Stimulated activated CD4-positive, alpha-beta T cell treated with anti-CD3 and anti-CD28 coated beads, Interleukin-12 subunit alpha, Interleukin-12 subunit beta, amount 100 ng/mL, for 4 hours (primary cell): ENCODE measurements at regions not wholly inside any gene's neighbourhood (a gene's known extent, or its start where the extent isn't known, plus 50 kb on each side); places are given as distances from the start of the nearest gene placed in this dataset.
A peak's percentile ranks its signal among the peaks of the same experiment; 100 is the strongest.
"Not testable (repeated sequence)": the region's sequence is repeated elsewhere in the genome, so short reads cannot be mapped to it uniquely, and the experiment has no call there.

Experiments used
- DNase-seq: peaks from one replicate; pipeline ENCODE4 v3.0.0-alpha.2; 2020

DNA sequence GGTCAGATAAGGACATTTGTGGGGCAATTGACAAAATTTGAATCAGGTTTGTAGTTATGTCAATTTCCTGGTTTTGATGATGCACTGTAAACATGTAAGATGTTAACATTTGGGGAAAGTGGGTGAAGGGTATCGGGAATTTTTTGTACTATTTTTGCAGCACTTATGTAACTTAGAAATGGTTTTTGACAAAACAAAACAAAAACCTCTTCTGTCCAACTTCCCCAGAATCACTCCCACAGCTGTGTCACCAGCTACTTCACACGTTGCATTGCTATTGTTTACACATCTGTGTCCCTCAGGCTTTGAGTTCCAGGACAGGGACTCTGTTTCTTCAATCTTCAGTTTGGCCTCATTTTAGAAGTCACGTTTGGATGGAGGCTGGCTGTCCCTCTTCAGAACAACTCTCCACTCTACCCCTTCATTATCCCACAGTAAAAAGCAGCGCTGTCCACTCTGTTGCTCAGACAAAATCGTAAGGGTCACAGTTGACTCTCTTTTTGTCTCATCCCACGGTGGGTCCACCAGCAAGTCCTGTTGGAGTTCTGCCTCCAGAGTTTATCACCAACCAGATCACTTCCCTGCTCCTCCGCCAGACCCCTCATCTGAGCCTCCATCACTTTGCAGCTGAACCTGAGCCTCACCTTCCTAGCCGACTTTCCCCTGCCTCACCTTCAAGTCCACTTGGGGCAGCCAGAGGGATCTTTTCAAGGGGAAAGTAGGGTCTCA, 63.2 kb downstream of the NENF start:
- no peak for DNase-seq

GRCh38 chr1:212496682-212497081, 64.0 kb downstream of the NENF start:
- no peak for DNase-seq

GRCh38 chr1:212497553-212497952, 64.8 kb downstream of the NENF start:
- no peak for DNase-seq

DNA sequence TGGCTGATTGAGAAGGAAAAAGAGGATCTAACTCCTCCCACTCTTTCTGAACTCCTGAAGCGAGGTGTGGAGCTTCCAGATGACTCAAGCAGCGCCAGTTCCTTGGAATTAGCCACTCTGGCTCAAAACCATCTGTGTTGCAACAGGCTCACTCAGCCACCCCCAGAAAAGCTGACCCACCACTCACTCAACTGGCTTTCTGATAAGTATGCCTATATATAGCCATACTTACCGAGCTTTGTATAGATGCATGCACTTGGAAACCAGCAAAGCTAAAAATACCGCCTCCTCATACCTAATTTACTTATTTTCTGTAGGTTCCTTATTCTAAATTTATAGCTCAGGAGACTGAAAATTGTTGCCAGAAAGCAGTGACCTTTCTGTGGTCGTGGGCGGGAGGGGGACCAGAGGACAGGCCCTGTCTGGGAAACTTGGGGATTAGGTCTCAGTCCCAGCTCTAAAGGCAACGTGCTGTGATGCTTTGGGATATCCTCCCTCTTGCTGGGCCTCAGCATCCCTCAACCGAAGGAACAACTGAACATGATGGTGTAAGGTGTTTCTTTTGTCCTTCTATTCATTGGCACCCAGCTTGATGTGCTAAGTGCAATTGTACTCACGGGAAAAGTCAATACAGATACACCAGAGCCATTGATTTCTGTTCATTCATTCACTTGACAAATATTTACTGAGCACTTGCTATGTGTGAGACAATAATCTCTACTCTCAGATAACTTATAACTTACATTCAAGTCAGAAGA, 65.7 kb downstream of the NENF start:
- no peak for DNase-seq

DNA sequence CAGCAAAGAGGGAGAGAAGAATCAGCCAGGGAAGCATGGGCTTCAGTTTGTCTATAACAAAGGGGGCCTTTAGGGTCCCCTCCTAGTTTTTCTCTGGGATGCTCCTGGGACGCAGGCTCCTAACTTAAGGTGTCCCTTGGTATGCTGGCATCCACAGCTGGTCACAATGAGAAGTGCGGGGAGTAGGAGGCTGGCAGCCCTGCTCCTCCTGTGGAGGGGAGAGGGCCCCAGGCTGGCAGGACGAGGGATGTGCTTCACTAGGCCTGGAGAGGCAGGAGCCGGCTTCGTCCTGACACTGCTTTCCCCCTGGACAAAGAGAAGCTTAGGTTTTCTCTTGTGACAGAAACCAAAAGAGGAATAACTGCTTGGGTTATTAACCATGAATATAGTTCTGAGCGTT, 67.6 kb downstream of the NENF start:
- no peak for DNase-seq

GRCh38 chr1:212500983-212501382, 68.3 kb downstream of the NENF start:
- no peak for DNase-seq

DNA sequence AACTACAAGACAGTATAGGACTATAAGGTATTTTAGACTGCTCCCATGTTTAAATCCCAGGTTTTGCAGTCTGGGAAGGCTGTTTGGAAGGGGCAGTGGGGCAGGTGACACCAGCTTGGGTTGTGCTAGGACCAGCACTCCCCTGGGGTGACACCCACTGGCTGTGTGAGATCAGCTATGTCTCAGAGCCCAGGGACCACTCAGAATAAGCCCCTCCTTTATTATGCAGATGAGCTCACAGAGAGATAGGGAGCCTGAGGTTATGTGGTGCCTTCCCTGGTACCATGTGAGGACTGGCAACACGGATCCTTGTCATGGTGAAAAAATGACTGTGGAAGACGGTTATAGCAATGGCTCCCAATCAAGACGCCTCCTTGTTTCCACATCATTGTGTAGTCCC, 71.0 kb downstream of the NENF start:
- DNase-seq, result no peak

- no peak for DNase-seq
Measured at GRCh38 chr1:212504171-212504803, 71.6 kb downstream of the NENF start.

DNA sequence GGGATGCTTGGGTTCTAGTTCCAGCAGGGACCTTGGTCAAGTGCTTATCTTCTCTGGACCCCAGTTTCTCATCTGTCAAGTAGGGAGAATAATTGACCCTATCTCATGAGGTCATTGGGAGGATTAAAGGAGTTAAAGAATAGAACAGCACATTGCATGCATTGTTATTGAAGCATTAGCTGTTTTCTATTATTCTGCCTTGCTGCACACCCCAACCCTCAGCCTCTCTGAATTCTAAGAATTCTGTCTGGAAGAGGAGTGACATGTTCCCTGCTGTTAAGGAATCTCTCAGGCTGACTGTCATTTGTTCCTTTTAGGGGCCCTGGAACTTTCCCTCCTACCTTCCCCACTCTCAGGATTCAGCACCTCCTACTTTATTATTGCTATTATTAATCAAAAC, 73.9 kb downstream of the NENF start:
- no peak for DNase-seq

GRCh38 chr1:212507369-212507768, 74.6 kb downstream of the NENF start:
- DNase-seq, result no peak

GRCh38 chr1:212512816-212513559, 80.3 kb downstream of the NENF start:
- DNase-seq, result no peak

GRCh38 chr1:212513586-212513985, 80.9 kb downstream of the NENF start:
- DNase-seq, result no peak

DNA sequence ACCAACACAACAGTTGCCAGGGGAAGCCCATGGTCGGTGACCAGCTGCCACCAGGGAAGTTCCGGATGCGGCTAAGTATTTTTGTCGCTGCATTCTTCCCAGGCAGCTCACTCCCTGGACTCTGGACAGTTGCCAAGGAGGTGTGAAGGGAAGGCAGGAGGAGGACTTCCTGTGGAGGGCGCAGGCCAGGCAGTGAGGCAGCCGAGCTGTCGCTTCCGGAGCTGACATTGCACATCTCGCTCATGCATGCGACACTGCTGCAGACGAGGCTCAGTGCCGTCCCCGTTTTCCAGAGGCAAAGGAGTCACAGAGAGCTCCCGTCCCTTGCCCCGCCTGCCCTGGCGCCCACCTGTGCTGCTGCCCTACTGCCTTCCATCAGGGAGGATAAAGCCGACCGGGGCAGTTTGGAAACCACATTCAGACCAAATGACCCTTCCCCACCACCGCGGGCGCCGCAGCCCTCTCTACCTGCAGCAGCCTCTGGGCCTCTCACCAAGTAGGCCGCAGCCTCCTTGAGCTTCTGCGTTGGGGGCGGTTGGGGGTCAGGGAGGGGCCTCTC, 81.4 kb downstream of the NENF start:
- DNase-seq, result peak; percentile 8

DNA sequence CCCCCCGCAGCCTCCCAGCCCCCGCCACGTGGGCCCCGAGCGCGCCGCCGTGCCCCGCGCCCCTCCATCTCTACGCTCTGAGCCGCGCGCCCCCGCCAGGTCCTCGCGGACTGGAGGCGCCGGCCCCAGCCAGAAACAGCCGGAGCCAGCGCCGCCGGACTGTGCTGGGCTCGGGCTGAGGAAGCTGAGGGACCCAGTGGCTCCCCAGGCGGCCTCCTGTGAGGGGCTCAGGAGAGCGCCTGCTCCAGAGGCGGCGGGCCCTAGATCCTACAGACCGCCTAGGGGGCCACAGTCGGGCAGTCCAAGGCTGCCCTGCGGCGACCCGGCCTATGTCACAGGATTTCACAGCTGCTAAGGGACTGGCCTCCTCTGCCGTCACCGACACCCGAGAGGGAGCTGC, 82.1 kb downstream of the NENF start:
- no peak for DNase-seq

DNA sequence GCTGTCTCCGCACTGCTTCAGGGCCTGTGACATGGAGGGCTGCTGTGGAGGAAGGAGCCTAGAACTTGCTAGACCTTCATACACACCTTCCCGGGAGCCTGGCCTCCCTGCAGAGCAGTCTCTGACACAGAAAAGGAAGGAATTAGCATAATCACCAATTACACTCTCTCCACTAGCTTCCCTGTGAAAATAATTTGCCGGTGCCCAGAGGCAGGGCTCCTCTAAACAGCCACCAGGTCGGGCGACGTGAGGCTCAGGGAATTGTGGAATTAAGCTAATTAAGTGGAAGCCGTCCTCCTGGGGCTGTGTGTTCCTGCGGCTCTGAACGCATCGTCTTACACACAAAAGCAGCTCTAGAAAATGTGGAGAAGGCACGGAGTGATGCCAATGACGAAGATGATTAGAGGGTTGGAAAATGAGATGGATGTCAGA, 82.6 kb downstream of the NENF start:
- no peak for DNase-seq

- DNase-seq, result not testable (repeated sequence)
Measured at GRCh38 chr1:212516012-212516411, 83.3 kb downstream of the NENF start.

GRCh38 chr1:212518188-212519054, 85.7 kb downstream of the NENF start:
- DNase-seq, result no peak

DNA sequence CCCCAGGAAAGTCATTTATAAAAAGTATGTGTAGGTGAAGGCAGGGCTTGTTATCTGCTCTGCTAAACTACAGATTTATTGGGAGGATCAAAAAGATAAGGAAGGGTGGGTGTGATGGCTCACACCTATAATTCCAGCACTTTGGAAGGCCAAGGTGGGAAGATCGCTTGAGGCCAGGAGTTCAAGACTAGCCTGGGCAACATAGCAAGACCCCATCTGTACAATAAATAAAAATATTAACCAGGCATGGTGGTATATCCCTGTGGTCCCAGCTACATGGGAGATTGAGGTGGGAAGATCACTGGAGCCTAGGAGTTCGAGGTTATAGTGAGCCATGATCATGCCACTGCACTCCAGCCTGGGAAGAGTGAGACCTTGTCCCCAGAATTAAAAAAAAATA, 86.4 kb downstream of the NENF start:
- DNase-seq, result no peak

DNA sequence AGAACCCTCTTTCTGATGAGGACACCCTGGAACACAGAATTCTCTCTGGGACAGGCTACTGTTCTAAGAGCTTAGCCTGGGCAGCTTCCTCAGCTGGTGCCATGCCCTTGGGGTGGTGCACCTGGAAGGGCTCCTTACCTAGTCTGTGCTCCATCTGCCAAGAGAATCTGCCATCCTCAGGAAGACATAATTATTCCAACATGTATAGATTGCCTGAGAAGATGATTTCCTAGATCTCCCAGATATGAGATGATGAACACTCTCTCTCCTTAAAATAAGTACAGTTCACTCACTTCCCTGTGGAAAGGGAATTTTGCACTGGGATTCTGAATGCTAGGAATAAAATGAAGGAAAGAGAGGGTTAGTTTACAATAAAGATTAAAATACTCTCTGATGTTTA, 87.6 kb downstream of the NENF start:
- no peak for DNase-seq

DNA sequence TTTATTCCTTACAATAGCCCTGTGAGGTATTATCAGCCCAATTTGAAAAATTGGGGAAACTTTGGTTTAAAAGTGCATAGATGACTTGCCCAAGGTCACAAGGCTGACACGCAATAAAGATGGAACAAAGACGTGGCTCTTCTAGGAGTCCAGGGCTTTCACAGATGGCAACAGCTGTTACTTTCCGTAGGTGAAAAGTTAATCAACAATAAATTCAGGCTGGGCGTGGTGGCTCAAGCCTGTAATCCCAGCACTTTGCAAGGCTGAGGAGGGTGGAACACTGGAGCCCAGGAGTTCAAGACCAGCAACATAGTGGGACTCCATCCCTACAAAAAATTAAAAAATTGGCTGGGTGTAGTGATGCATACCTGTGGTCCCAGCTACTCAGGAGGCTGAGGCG, 87.8 kb upstream of the ATF3 start:
- DNase-seq, result no peak

DNA sequence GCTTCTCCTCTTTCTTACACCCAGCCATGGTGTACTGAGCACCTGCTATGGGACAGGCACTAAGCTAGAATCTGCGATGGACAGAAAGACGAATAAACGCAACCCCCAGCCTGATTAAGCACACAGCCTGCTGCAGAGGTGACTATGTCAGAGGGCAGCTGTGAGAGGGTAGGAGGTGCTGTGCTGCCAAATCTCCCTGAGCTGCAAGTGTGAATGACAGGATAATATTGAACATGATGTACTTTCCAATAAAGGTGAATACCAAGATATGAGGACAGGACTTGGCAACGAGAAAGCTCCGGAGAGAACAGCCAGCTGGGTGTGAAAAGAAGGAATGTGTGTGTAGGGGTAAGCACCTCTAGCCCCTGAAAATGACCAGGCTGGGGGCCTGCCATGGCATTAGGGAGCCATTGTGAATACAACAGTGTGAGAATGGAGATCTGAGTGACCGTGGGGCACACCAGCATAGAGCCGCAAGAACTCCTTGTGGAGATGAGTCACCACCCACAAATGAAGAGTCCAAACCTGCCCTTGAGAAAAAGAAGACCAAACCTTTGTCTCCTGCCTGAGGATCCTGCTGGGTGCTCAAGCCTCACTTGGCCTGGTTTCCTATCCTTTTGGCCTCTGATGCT, 83.0 kb upstream of the ATF3 start:
- no peak for DNase-seq

DNA sequence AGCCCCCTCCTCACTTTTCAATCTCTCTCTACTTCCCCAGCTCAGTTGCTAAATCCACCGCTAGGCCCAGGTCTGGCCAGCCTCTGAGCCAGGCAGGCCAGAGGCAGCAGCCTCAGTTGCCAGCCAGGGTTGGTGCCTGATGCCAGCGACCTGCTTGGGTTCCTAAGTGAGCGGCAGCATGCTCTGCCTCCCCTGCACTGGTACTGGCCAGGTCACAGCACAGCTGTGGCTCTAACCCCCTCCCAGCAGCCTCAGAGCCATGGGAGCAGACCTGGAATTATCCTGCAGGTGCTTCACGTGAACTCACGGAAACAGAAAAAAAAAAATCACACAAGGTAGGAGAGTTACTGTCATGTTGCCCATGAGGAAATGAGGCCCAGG, 82.5 kb upstream of the ATF3 start:
- DNase-seq, result no peak
